DND-41 (cell line): ENCODE measurements at regions not wholly inside any gene's neighbourhood (a gene's known extent, or its start where the extent isn't known, plus 50 kb on each side); places are given as distances from the start of the nearest gene placed in this dataset.

Experiments
- CTCF ChIP-seq: IDR thresholded peaks from 2 replicates; pipeline ENCODE4 v1.5.1; 2012; ENCODE audit warnings: borderline replicate concordance, low read length, moderate library complexity, mild to moderate bottlenecking; ENCODE audit not compliant: poor library complexity, severe bottlenecking; ENCODE audit errors: extremely low read depth
- EZH2 ChIP-seq: IDR thresholded peaks from 3 replicates; pipeline ENCODE4 v1.6.1; 2012; ENCODE audit warnings: borderline replicate concordance, low read depth, mild to moderate bottlenecking, moderate library complexity, low read length, inconsistent platforms; ENCODE audit not compliant: severe bottlenecking

GRCh38 chr5:175378444-175379028, 65.4 kb downstream of the DRD1 start:
- no peak for TF ChIP-seq CTCF
- no peak for TF ChIP-seq EZH2
